Panc1 (cell line): ENCODE measurements at regions not wholly inside any gene's neighbourhood (a gene's known extent, or its start where the extent isn't known, plus 50 kb on each side); places are given as distances from the start of the nearest gene placed in this dataset.

ENCODE experiments used
- CTCF ChIP-seq: fragments of 450-650 bp; IDR thresholded peaks from 2 replicates; pipeline ENCODE4 v1.5.1; 2017; ENCODE audit warnings: mild to moderate bottlenecking
- POLR2AphosphoS5 ChIP-seq: IDR thresholded peaks from 2 replicates; pipeline ENCODE4 v1.6.1; 2012; ENCODE audit warnings: mild to moderate bottlenecking, low read depth, low read length, moderate library complexity
- REST ChIP-seq, 2 experiments: IDR thresholded peaks; 2 replicates each; pipeline ENCODE4 v1.6.1; 2011 to 2012; ENCODE audit warnings: low read depth in 2 of 2, control low read depth in 1 of 2, low read length in 1 of 2, mild to moderate bottlenecking in 1 of 2, moderate library complexity in 1 of 2; ENCODE audit not compliant: insufficient read depth in 1 of 2
- SIN3A ChIP-seq: IDR thresholded peaks from 2 replicates; pipeline ENCODE4 v1.6.1; 2012; ENCODE audit warnings: low read depth, mild to moderate bottlenecking, low read length, moderate library complexity, borderline replicate concordance; ENCODE audit not compliant: insufficient read depth
- TCF7L2 ChIP-seq: IDR thresholded peaks from 2 replicates; pipeline ENCODE4 v1.6.1; 2011; ENCODE audit warnings: mild to moderate bottlenecking, low read depth, low read length, inconsistent platforms

- no peak for TF ChIP-seq CTCF
- no peak for TF ChIP-seq TCF7L2
- TF ChIP-seq POLR2AphosphoS5 = no peak
- TF ChIP-seq SIN3A = no peak
- no peak for TF ChIP-seq REST (IDR thresholded peaks at IDR 0.05; ENCODE audit: insufficient read depth in 1 of 2, low read depth in 2 of 2, low read length in 1 of 2)
These were observed 146.5 kb upstream of the CDH11 start for GRCh38 chr16:65268331-65268730.
